Gastrocnemius medialis (tissue), 4 donors: ENCODE measurements at regions not wholly inside any gene's neighbourhood (a gene's known extent, or its start where the extent isn't known, plus 50 kb on each side); places are given as distances from the start of the nearest gene placed in this dataset.

Source experiments
- ATAC-seq, 2 donors: fragments of 150-250 bp; one replicate each; pipeline ENCODE4 v1.9.1; 2016
- DNase-seq, 2 donors: peaks; one replicate each; pipeline ENCODE4 v3.0.0-alpha.2; 2019
- H3K27ac ChIP-seq, 4 donors: fragments of 200-600 bp; sonication (generic); 1 replicate in 1 of 4; 2 replicates in 3 of 4; pipeline ENCODE4 v1.5.1; 2016 to 2018; ENCODE audit warnings: mild to moderate bottlenecking in 2 of 4, moderate library complexity in 1 of 4
- H3K27me3 ChIP-seq, 3 donors: fragments of 200-600 bp; sonication (generic) in 2 of 3; 1 replicate in 1 of 3; 2 replicates in 2 of 3; pipeline versions ENCODE4 v1.5.1 to v1.6.0; 2016 to 2019; ENCODE audit warnings: mild to moderate bottlenecking in 1 of 3, moderate library complexity in 1 of 3
- H3K36me3 ChIP-seq, 2 donors: fragments of 200-600 bp; sonication (generic) in 1 of 2; one replicate each; pipeline ENCODE4 v1.5.1; 2017 to 2018
- H3K4me1 ChIP-seq, 2 donors: fragments of 200-600 bp; sonication (generic) in 1 of 2; one replicate each; pipeline ENCODE4 v1.5.1; 2016 to 2017; ENCODE audit warnings: mild to moderate bottlenecking in 2 of 2
- H3K4me3 ChIP-seq, 4 donors: fragments of 200-600 bp; sonication (generic) in 3 of 4; 1 replicate in 1 of 4; 2 replicates in 3 of 4; pipeline ENCODE4 v1.5.1; 2016 to 2019; ENCODE audit warnings: mild to moderate bottlenecking in 2 of 4
- H3K9me3 ChIP-seq, 3 donors: fragments of 200-600 bp; sonication (generic) in 2 of 3; 1 replicate in 1 of 3; 2 replicates in 2 of 3; pipeline ENCODE4 v1.5.1; 2016 to 2019
- POLR2A ChIP-seq, 2 donors: fragments of 450-650 bp; IDR thresholded peaks; one replicate each; pipeline ENCODE4 v1.6.1; 2017; ENCODE audit warnings: antibody characterized with exemption in 2 of 2, mild to moderate bottlenecking in 2 of 2, moderate library complexity in 2 of 2
- in situ Hi-C, 4 donors: fragments of 200-750 bp; cut with MboI; loops; one replicate each; pipeline versions ENCODE4 v1.15.0 to v1.8.0; 2017; ENCODE audit warnings: low sequenced_read_pairs in 4 of 4
- intact Hi-C: fragments of 100-400 bp; cut with DNase I; formaldehyde crosslinking; loops from one replicate; pipeline ENCODE4 v1.15.1; 2023; ENCODE audit warnings: low total_unique reads
- TF ChIP-seq, protein P1 (sequence below), 5 experiments: fragments of 450-650 bp in 3 of 5; fragments of 200-600 bp in 2 of 5; sonication (generic) in 2 of 5; IDR thresholded peaks in 4 of 5; conservative IDR thresholded peaks in 1 of 5; 1 replicate in 4 of 5; 2 replicates in 1 of 5; pipeline ENCODE4 v1.5.1; 2016 to 2019; ENCODE audit warnings: antibody characterized with exemption in 5 of 5, mild to moderate bottlenecking in 3 of 5, moderate library complexity in 3 of 5

GRCh38 chr13:77480066-77480465, 55.4 kb upstream of the SCEL start:
- Histone ChIP-seq H3K27me3 (no peaks in the 10 kb centered on the region), H3K27ac (no peak overlapping the region), H3K36me3 (no peaks in the 10 kb centered on the region), H3K4me1 (peaks cover 8 to 14% of the 10 kb centered on the region in 2 donors), H3K9me3 (no peaks in the 10 kb centered on the region), H3K4me3 (no peak overlapping the region)
- ATAC-seq (no peak), DNase-seq (no peak)
- intact Hi-C loops (no loop called here), in situ Hi-C loops (loop anchor here in 2 of 4 donors (25.0 kb wide), 2 partner anchors 168 to 282 kb away; no protein-coding TSS in a partner anchor)
- no peak for TF ChIP-seq POLR2A (IDR thresholded peaks at IDR 0.05)

- intact Hi-C loops = loop anchor here (5.0 kb wide), 1 partner anchor 207 kb away; no protein-coding TSS in a partner anchor
- Histone ChIP-seq H3K27me3 (no peaks in the 10 kb centered on the region), H3K4me1 (peaks cover 8 to 14% of the 10 kb centered on the region in 2 donors), H3K4me3 (no peak overlapping the region), H3K36me3 (no peaks in the 10 kb centered on the region), H3K27ac (peak overlapping the region in 2 of 4 donors; percentile 71 to 87), H3K9me3 (no peaks in the 10 kb centered on the region)
- in situ Hi-C loops = loop anchor here in 2 of 4 donors (25.0 kb wide), 2 partner anchors 167 to 283 kb away; no protein-coding TSS in a partner anchor
- no peak for TF ChIP-seq POLR2A (IDR thresholded peaks at IDR 0.05)
- TF ChIP-seq, protein P1, sequence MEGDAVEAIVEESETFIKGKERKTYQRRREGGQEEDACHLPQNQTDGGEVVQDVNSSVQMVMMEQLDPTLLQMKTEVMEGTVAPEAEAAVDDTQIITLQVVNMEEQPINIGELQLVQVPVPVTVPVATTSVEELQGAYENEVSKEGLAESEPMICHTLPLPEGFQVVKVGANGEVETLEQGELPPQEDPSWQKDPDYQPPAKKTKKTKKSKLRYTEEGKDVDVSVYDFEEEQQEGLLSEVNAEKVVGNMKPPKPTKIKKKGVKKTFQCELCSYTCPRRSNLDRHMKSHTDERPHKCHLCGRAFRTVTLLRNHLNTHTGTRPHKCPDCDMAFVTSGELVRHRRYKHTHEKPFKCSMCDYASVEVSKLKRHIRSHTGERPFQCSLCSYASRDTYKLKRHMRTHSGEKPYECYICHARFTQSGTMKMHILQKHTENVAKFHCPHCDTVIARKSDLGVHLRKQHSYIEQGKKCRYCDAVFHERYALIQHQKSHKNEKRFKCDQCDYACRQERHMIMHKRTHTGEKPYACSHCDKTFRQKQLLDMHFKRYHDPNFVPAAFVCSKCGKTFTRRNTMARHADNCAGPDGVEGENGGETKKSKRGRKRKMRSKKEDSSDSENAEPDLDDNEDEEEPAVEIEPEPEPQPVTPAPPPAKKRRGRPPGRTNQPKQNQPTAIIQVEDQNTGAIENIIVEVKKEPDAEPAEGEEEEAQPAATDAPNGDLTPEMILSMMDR (IDR thresholded peaks at IDR 0.05 in 4 of 5, conservative IDR thresholded peaks at IDR 0.05 in 1 of 5) = no peak
- DNase-seq (no peak), ATAC-seq (no peak)
Measured at GRCh38 chr13:77479326-77479725, 56.2 kb upstream of the SCEL start.

DNA sequence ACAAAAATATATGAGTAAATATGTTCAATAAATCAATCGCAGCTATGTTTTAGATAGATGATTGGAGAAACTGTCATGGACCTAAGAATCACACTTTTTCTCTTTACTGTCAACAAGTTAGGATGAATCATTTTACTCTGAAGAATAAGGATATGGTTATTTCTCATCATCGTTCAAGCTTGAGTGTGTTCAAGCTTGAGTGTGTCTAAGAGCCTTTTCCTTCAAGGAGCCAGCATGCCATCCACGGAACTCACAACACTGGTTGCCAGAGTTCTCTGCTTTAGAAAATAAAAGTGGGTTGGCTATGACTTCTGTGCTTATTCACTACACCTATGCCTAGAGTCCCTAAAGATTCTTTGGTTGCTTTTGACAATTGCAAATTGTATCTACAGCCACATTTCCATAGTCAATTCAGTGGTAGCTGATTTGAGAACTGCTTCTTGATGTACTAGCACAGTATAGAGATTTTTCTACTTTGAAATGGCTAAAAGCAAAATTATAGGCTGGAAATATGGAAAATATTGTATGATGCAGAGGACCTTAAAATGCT, 58.1 kb upstream of the SCEL start:
- Histone ChIP-seq H3K36me3 (no peaks in the 10 kb centered on the region), H3K27ac (peak overlapping the region; percentile 71 to 87 (median 77)), H3K27me3 (no peaks in the 10 kb centered on the region), H3K4me1 (peaks cover 8 to 14% of the 10 kb centered on the region in 2 donors), H3K4me3 (no peak overlapping the region), H3K9me3 (no peaks in the 10 kb centered on the region)
- DNase-seq = no peak
- no peak for TF ChIP-seq POLR2A (IDR thresholded peaks at IDR 0.05)
- TF ChIP-seq, protein P1 (IDR thresholded peaks at IDR 0.05 in 4 of 5, conservative IDR thresholded peaks at IDR 0.05 in 1 of 5) = no peak
- intact Hi-C loops = loop anchor here (5.0 kb wide), 1 partner anchor 205 kb away; no protein-coding TSS in a partner anchor
- in situ Hi-C loops = loop anchor here in 2 of 4 donors (25.0 kb wide), 2 partner anchors 165 to 285 kb away; no protein-coding TSS in a partner anchor
- ATAC-seq = peak in 1 of 2 donors; percentile 5

GRCh38 chr13:77476456-77476855, 59.0 kb upstream of the SCEL start:
- ATAC-seq = no peak
- Histone ChIP-seq H3K36me3 (no peaks in the 10 kb centered on the region), H3K27me3 (no peaks in the 10 kb centered on the region), H3K4me3 (no peak overlapping the region), H3K27ac (no peak overlapping the region), H3K9me3 (no peaks in the 10 kb centered on the region), H3K4me1 (peaks cover 8 to 14% of the 10 kb centered on the region in 2 donors)
- no peak for DNase-seq
- intact Hi-C loops (loop anchor here (5.0 kb wide), 1 partner anchor 204 kb away; no protein-coding TSS in a partner anchor), in situ Hi-C loops (loop anchor here in 2 of 4 donors (25.0 kb wide), 2 partner anchors 164 to 286 kb away; no protein-coding TSS in a partner anchor)
- TF ChIP-seq, protein P1 (IDR thresholded peaks at IDR 0.05 in 4 of 5, conservative IDR thresholded peaks at IDR 0.05 in 1 of 5) = no peak
- no peak for TF ChIP-seq POLR2A (IDR thresholded peaks at IDR 0.05)

GRCh38 chr13:77475345-77476084, 60.0 kb upstream of the SCEL start:
- ATAC-seq (no peak), DNase-seq (no peak)
- peaks cover 8 to 14% of the 10 kb centered on the region in 2 donors for H3K4me1 ChIP-seq
- H3K9me3 ChIP-seq = no peaks in the 10 kb centered on the region
- TF ChIP-seq, protein P1 (IDR thresholded peaks at IDR 0.05 in 4 of 5, conservative IDR thresholded peaks at IDR 0.05 in 1 of 5) = no peak
- TF ChIP-seq POLR2A (IDR thresholded peaks at IDR 0.05) = no peak
- in situ Hi-C loops (loop anchor here in 2 of 4 donors (25.0 kb wide), 2 partner anchors 163 to 287 kb away; no protein-coding TSS in a partner anchor), intact Hi-C loops (loop anchor here (5.0 kb wide), 1 partner anchor 203 kb away; no protein-coding TSS in a partner anchor)
- H3K36me3 ChIP-seq = no peaks in the 10 kb centered on the region
- no peak overlapping the region for H3K27ac ChIP-seq
- H3K27me3 ChIP-seq = no peaks in the 10 kb centered on the region
- no peak overlapping the region for H3K4me3 ChIP-seq
